HG03095 (cell line): ENCODE measurements at regions not wholly inside any gene's neighbourhood (a gene's known extent, or its start where the extent isn't known, plus 50 kb on each side); places are given as distances from the start of the nearest gene placed in this dataset.

Source experiments
- ATAC-seq: cut with Tn5 transposase; IDR thresholded peaks from one replicate; pipeline ENCODE4 v1.9.1; 2021; ENCODE audit warnings: moderate library complexity; ENCODE audit not compliant: unreplicated experiment

GRCh38 chr5:27341342-27341741, 303.0 kb upstream of the CDH9 start:
- ATAC-seq = no peak

DNA sequence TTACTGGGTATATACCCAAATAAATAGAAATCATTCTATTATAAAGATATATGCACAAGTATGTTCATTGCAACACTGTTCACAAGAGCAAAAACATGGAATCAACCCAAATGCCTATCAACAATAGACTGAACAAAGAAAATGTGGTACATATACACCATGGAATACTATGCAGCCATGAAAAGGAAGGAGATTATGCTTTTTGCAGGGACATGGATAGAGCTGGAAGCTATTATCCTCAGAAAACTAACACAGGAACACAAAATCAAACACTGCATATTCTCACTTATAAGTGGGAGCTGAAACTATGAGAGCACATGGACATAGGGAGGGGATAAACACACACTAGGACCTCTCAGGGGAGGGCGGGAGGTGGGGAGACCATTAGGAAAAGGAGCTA, 298.4 kb upstream of the CDH9 start:
- ATAC-seq = no peak

- ATAC-seq = no peak
These were observed 290.1 kb upstream of the CDH9 start for GRCh38 chr5:27328480-27328879.

GRCh38 chr5:27325513-27325912, 287.1 kb upstream of the CDH9 start:
- no peak for ATAC-seq

GRCh38 chr5:27318701-27319100, 280.3 kb upstream of the CDH9 start:
- no peak for ATAC-seq

DNA sequence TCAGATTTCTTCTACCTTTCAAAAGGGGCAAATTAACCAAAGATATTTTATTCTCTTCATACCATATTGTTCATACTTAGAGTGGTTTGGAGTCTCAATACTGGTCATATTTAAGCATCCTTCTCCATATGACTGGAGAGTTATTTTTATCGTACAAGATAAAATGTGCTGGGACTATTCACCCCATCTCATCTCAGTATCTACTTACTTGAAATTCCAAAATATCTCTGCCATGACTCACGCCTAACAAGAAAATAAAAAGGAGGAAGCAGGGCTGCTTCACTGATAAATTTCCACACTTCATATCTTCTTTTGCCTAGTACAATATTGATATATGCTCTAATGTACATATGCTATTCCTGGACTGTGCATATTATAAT, 277.9 kb upstream of the CDH9 start:
- no peak for ATAC-seq

DNA sequence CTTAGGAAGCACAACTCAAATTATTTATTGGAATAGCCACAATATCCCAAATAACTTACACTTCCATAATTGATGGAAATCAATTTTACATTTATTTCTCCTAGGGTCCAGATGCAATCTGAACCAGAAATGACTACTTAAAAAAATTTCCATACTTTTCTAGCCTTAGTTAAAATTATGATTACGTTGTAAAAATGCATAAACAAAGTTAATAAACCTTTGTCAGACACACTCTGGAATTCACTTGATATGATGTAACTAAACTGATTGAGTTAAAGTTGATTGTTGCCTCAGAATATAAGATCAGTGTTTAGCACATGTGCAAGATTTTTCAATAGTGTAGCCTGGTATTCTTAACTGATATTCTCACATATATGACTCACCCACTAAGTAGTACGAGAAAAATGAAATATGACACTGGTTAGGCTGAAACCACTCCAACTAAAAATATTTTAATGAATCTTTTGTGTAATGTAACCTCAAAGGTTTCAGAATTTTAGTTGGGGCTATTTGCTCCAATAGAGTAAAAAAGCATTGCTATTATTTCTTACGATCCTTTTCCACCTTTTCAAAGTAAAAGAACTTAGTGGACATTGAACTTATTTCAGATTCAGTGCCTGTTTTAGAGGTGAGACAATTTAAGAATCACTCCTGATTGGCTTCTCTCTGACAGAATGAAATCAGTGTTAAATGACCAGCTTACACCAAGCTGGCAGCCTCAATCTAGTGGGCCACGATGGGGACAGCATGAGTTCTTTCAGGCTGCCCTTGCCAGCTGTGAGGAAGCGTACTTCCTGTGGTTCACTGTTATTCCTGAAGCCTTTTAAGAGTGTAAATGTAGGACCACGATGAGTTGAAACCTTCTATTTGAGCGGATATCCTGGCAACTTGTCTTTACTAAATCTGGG, 277.2 kb upstream of the CDH9 start:
- ATAC-seq = no peak

- no peak for ATAC-seq
These were observed 275.2 kb upstream of the CDH9 start for GRCh38 chr5:27313549-27313948.

GRCh38 chr5:27312291-27312893, 274.0 kb upstream of the CDH9 start:
- ATAC-seq = no peak

GRCh38 chr5:27311544-27311943, 273.2 kb upstream of the CDH9 start:
- ATAC-seq = no peak

- no peak for ATAC-seq
These were observed 269.8 kb upstream of the CDH9 start for GRCh38 chr5:27308153-27308552.

DNA sequence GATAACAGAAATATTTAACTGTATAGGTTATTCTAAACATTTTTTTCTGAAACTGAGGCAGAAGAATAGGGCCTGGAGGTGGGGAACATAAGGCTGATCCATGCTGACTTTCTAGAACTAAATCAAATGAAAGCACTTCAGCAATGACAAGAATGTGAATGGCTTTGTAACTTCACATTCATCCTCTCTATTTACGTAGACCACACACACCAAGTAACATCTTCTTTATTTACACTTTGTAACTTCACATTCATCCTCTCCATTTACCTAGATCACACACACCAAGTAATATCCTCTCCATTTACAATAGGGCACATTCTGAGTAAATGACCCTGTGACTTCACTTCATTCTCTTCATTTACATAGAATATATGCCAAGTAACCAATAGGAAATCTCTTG, 251.8 kb upstream of the CDH9 start:
- ATAC-seq = no peak

- ATAC-seq = no peak
These were observed 237.7 kb upstream of the CDH9 start for GRCh38 chr5:27276119-27276518.

DNA sequence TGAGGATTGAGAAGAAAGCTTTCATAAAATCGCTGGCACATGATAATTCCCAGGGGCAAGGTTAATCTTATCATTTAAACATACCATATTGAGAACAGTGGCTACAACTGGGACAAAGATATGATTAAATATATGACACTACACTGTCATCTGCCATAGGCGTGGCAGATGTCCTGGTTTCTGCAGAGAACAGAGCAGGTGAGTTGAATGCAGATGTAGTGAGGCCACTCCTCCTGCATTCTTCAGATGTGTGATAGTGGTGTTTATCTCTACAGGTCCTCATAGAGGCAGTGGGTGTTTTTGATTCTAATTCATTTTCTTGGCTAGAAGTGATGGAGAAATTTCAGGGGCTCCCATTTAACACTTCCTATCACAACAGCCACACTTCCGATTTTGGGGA, 237.0 kb upstream of the CDH9 start:
- no peak for ATAC-seq

DNA sequence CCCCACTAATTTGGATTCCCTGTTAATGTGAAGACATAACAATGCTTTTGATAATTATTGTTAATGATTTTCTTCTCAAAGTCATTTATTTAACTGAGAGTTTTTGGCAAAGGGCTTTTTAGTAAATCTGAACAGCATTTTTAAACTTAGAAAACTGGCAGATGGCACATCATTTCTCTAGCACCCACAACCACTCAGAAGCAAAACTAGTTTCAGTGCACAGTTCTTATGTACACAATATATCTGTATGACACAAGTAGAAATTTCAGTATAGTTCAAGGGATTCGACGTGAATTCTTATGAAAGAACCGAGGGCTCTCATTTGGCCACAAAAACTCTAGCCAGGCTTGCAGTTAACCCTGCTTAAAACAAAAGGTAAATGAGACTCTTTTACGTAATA, 231.4 kb upstream of the CDH9 start:
- ATAC-seq = no peak

DNA sequence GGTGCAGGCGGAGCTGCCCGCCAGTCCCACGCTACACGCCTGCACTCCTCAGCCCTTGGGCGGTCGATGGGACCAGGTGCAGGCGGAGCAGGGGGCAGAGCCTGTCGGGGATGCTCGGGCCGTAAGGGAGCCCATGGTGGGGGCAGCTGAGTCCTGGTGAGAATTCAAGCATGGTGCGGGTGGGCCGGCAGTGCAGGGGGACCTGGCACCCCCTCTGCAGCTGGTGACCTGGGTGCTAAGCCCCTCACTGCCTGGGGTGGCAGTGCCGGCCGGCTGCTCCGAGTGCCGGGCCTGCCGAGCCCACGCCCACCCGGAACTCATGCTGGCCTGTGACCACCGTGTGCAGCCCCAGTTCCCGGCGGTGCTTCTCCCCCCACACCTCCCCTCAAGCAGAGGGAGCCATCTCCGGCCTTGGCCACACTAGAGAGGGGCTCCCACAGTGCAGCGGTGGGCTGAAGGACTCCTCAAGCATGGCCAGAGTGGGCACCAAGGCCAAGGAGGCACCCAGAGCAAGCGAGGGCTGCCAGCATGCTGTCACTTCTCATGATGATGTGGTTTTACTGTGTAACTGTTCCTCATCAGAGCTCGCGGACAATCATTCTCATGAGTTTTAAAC, 228.9 kb upstream of the CDH9 start:
- no peak for ATAC-seq

- ATAC-seq = no peak
These were observed 227.8 kb upstream of the CDH9 start for GRCh38 chr5:27266184-27266583.

DNA sequence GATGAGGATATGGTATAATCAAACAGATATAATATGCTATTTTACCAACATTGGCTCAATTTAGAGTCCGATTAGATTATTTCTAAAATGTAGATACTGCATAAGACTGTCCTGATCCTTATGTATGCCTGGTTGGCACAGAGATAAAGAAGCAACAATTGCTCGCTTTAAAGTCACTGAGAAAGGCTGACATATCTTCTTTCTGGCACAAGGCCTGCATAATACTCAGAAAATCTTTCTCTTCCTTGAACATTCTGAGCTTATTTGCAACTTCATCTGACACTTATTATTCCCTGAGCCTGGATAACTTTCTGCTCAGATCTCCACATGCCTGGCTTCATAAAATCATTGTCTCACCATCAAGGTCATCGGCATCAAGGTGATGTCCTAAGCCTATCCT, 219.3 kb upstream of the CDH9 start:
- no peak for ATAC-seq

DNA sequence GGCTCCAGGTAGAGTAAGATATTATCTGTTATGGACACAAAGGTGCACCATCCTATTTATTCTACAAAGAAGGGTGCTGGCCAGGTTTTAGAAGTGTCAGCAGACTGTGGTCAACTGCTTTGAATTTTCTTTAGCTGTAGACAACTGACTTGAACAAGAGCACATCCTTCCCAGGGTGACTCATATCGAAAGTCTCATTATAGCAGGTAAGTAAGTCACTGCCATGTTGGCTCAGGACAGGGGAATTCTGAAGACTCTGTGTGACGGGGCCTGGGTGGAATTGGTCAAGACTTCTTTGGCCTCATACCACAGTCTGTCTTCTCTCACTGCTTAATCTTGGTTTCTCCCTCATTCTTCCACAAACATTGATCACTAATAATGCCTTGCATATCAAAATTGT, 214.5 kb upstream of the CDH9 start:
- no peak for ATAC-seq

DNA sequence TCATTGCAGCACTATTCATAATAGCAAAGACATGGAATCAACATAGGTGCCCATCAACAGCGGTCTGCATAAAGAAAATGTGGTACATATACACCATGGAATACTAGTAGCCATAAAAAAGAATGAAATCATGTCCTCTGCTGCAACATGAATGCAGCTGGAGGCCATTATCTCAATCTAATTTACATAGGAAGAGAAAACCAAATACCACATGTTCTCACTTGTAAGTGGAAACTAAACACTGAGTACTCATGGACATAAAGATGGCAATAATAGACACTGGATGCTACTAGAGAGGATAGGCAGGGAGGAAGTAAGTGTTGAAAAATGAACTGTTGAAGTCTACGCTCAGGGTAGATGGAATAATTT, 203.9 kb upstream of the CDH9 start:
- no peak for ATAC-seq

DNA sequence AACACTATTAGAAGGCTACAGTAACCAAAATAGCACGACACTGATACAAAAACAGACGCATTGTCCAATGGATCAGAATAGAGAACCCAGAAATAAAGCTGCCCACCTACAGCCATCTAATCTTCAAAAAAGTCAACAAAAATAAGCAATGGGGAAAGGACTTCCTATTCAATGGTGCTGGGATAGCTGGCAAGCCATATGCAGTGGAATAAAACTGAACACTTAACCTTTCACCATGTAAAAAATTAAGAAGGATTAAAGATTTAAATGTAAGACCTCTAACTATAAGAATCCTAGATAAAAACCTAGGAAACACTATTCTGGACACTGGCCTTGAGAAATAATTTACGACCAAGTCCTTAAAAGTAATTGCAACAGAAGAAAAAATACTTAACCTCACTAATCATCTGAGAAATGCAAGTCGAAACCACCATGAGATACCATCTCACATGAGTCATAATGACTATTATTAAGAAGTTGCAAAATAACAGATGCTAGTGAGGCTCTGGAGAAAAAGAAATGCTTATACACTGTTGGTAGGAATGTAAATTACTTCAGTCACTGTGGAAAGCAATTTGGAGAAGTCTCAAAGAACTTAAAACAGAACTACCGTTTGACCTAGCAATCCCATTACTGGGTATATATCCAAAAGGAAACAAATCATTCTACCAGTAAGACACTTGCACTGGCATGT, 203.3 kb upstream of the CDH9 start:
- no peak for ATAC-seq

GRCh38 chr5:27240791-27241190, 202.4 kb upstream of the CDH9 start:
- ATAC-seq = no peak
